ENCODE measurements at regions not wholly inside any gene's neighbourhood (a gene's known extent, or its start where the extent isn't known, plus 50 kb on each side); places are given as distances from the start of the nearest gene placed in this dataset.

DNA sequence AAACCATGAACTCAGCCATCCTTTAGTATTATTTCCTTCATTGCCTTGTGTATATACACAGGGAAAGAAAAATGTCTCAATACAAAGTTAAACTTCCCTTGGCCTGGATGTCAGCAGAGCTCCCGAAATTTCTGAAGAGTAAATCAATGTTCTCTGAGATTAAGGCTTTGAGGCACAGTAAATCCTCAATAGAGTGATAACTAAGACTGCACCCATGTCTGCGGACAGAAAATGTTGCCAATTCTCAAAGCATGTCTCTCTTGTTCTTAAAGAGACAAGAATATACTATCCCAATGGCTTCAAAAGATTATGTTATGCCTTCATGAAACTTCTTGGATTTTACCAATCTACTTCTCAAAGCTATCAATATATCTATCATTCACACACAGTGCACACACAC, 1196.7 kb upstream of the TENM4 start:
- H3K4me1 Mint-ChIP-seq (ENCODE audit: low read depth), result no peaks in the 10 kb centered on the region
- H3K9me3 Mint-ChIP-seq (ENCODE audit: low read depth), result peaks cover 26% of the 10 kb centered on the region
- no peak overlapping the region for H3K4me3 Mint-ChIP-seq
- H3K27ac Mint-ChIP-seq, result no peak overlapping the region
- H3K36me3 Mint-ChIP-seq, result no peaks in the 10 kb centered on the region
- H3K27me3 Mint-ChIP-seq, result no peaks in the 10 kb centered on the region

DNA sequence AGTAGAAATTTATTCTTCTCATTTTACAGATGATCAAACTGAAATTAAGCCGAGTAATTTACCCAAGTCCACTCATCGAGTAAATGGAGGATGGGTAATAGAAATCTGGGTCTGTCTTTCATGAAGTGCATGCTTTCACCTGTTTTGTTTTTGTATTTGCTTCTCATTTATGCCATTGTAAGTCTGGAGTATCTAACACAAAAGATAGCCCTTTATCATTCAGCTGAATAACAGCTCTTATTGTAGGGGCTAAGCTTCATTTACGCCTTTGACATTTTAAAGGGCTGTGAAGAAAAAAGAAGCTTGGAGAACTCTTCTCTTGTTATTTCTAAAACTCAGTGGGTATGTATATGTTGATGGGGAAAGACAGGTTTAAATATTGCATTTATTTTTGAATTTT, 1196.2 kb upstream of the TENM4 start:
- Mint-ChIP-seq H3K27ac (no peak overlapping the region), H3K4me3 (no peak overlapping the region), H3K4me1 (ENCODE audit: low read depth) (no peaks in the 10 kb centered on the region), H3K27me3 (no peaks in the 10 kb centered on the region), H3K36me3 (no peaks in the 10 kb centered on the region), H3K9me3 (ENCODE audit: low read depth) (peaks cover 26% of the 10 kb centered on the region)

DNA sequence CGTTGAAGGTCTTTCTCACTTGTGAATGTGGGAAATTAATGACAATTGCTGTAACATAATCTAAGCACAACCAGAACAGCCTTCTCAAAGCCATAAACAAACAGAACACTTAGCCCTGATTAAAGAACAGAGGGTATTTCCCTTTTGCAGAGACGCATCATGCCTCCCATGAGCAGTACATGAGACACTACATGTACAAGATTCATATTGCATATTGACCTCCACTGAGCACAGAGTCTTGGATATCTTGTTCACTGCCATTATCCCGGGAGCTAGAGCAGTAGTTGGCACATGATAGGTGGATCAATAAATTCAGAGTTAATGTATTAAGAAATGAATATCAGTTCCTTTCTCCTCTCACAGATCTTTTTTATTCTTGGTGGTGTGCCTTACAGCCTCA, 1194.3 kb upstream of the TENM4 start:
- H3K27me3 Mint-ChIP-seq, result no peaks in the 10 kb centered on the region
- peaks cover 22% of the 10 kb centered on the region for H3K9me3 Mint-ChIP-seq (ENCODE audit: low read depth)
- H3K27ac Mint-ChIP-seq, result no peak overlapping the region
- H3K36me3 Mint-ChIP-seq, result no peaks in the 10 kb centered on the region
- no peaks in the 10 kb centered on the region for H3K4me1 Mint-ChIP-seq (ENCODE audit: low read depth)
- no peak overlapping the region for H3K4me3 Mint-ChIP-seq

DNA sequence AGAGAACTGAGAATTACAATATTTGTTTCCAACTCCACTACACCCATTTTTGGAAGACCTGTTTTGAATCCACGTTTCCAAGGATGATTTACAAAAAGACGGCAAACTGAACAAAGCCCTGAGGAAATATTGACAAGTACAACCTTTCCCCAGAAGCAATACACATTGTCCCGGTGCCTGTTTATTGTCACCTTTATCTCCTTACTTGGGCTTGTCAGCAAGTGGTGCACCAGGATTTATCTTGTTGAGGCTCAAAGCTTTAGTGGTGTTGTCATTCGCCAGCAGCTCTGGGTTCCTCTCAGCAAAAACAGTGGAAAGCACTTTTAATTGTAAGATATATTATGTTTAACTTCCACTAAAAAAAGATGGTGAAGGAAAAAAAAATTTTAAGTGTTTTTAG, 1191.9 kb upstream of the TENM4 start:
- Mint-ChIP-seq H3K4me3 (no peak overlapping the region), H3K36me3 (no peaks in the 10 kb centered on the region), H3K4me1 (ENCODE audit: low read depth) (no peaks in the 10 kb centered on the region), H3K27ac (no peak overlapping the region), H3K27me3 (no peaks in the 10 kb centered on the region), H3K9me3 (ENCODE audit: low read depth) (peaks cover 23% of the 10 kb centered on the region)

DNA sequence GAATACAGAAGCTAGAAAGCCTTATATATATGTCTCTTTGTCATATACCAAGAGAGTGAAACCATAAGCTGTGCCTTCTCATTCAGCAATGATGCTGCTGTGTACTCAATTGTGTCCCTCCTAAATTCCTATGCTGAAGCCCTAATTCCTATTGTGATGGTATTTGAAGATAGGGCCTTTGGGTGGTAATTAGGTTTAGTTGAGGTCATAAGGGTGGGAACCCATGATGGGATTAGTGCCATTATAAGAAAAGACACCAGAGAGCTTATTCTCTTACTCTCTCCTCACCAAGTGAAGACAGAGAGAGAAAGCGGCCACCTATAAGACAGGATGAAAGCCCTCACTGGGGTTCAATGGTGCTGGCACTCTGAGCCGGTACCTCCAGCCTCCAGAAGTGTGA, 1191.3 kb upstream of the TENM4 start:
- Mint-ChIP-seq H3K36me3 (no peaks in the 10 kb centered on the region), H3K27ac (no peak overlapping the region), H3K4me3 (no peak overlapping the region), H3K4me1 (ENCODE audit: low read depth) (no peaks in the 10 kb centered on the region), H3K27me3 (no peaks in the 10 kb centered on the region), H3K9me3 (ENCODE audit: low read depth) (peaks cover 25% of the 10 kb centered on the region)

DNA sequence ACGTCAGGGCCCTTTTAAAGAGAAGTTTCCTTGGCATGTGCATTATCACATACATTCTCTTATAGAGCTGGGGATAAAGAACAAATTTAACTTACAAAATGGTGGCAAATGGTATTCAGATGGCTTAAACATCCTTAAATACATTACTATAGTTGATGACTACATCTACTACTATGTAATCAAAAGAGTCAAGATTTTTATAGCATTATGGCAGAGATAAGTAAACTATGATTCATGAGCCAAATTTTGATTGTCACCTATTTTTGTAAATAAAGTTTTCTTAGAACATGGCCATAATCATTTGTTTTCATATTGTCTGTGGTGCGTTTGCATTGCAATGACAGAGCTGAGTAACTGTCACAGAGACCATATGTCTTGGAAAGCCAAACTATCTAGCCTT, 1188.6 kb upstream of the TENM4 start:
- H3K27ac Mint-ChIP-seq, result no peak overlapping the region
- no peaks in the 10 kb centered on the region for H3K36me3 Mint-ChIP-seq
- peaks cover 14% of the 10 kb centered on the region for H3K9me3 Mint-ChIP-seq (ENCODE audit: low read depth)
- H3K27me3 Mint-ChIP-seq, result no peaks in the 10 kb centered on the region
- H3K4me1 Mint-ChIP-seq (ENCODE audit: low read depth), result no peaks in the 10 kb centered on the region
- no peak overlapping the region for H3K4me3 Mint-ChIP-seq

DNA sequence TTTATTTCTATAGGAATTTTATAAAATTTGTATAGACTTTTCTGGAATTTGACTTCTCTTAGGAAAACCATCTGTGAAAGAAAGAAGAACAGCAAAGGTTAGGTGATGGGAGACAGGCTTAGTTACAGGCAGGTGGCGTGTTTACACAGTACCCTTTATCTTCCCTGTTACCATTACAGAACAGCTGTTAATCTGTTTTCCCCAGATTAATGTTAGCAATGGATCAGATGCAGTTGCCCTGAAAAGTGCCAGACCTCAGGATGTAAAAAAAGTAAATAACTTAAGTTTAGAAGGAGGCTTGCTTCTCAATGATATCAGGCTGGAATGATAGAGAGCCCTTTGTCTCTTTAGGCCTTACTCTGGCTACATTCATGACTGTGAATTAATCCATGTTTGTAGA, 1186.5 kb upstream of the TENM4 start:
- Mint-ChIP-seq H3K9me3 (ENCODE audit: low read depth) (peaks cover 14% of the 10 kb centered on the region), H3K27ac (no peak overlapping the region), H3K4me3 (no peak overlapping the region), H3K36me3 (no peaks in the 10 kb centered on the region), H3K27me3 (no peaks in the 10 kb centered on the region), H3K4me1 (ENCODE audit: low read depth) (no peaks in the 10 kb centered on the region)

DNA sequence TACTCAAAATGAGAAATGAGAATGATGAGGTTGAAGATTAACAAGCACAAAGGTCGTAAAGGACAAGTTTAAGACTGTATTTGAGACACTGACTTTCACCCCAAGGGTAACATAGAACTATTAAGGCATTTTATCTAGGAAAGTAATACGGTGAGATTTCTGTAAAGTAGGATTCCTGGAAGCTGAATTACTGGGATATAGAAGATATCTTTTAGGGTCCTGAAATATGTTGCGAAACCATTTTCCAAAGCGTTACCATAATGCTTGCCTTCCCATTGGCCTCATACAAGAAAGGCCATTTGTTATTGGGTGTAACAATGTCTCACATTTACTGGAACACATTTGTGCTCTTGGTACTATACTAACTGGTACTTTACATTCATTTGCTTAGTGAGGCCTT, 1185.9 kb upstream of the TENM4 start:
- Mint-ChIP-seq H3K4me1 (ENCODE audit: low read depth) (no peaks in the 10 kb centered on the region), H3K9me3 (ENCODE audit: low read depth) (peaks cover 14% of the 10 kb centered on the region), H3K27ac (no peak overlapping the region), H3K4me3 (no peak overlapping the region), H3K36me3 (no peaks in the 10 kb centered on the region), H3K27me3 (no peaks in the 10 kb centered on the region)

DNA sequence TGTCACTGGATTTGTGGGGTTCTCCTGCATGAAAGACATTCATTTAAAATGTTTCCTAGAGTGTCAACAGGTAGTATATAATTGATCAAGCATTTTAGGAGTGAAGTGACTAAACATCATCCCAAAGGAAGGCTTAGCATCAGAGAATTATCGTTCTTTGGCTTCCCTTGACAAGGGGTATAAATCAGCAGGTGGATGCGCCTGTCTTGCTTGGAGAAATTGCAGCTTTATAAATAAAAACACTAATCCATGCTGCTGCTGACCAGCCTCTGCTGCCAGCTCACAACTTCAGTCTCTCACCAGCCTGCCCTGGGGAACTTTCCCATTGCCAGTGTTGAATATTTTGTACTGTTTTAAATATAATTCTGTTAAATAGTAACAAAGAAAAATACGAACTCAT, 1184.7 kb upstream of the TENM4 start:
- H3K4me3 Mint-ChIP-seq, result no peak overlapping the region
- H3K36me3 Mint-ChIP-seq, result no peaks in the 10 kb centered on the region
- peaks cover 11% of the 10 kb centered on the region for H3K9me3 Mint-ChIP-seq (ENCODE audit: low read depth)
- no peaks in the 10 kb centered on the region for H3K27me3 Mint-ChIP-seq
- H3K27ac Mint-ChIP-seq, result no peak overlapping the region
- no peaks in the 10 kb centered on the region for H3K4me1 Mint-ChIP-seq (ENCODE audit: low read depth)

DNA sequence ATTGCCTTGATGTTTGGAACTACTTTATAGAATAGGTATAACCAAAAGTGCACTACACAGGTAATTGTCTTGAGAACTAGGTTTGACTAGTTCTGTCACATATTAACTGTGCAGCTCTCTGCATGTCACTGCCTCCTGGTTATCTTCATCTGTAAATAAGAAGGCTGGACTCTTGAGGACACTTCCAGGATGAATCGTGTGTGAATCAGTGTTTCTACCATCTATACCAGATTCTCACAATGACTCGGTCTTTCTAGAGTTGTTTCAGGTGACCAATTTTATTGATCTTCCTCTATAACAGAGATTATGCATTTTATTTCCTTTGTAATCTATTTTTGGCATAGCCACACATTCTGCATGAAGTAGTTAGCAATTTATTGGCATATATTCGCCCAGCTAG, 1181.0 kb upstream of the TENM4 start:
- Mint-ChIP-seq H3K4me1 (ENCODE audit: low read depth) (no peaks in the 10 kb centered on the region), H3K9me3 (ENCODE audit: low read depth) (no peaks in the 10 kb centered on the region), H3K4me3 (no peak overlapping the region), H3K36me3 (no peaks in the 10 kb centered on the region), H3K27me3 (no peaks in the 10 kb centered on the region), H3K27ac (no peak overlapping the region)

DNA sequence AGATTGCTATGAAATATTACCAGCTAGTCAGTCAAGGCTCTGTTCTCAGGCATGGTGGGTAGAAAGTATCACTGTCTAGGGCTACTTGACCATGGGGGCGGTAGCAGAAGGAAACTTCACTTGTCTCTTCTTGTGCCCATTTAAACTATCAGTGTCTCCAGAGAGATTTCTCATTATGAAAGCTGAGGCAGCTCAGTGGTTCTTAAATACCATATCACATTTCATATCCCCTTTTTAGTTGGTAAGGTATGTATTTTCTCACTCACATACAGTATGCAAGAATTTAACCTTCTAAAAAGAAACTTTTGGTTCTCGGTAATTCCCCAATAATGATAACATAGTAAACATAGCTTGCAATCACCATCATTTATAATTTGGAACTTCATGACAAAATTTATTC, 1180.0 kb upstream of the TENM4 start:
- no peak overlapping the region for H3K4me3 Mint-ChIP-seq
- H3K27me3 Mint-ChIP-seq, result no peaks in the 10 kb centered on the region
- H3K27ac Mint-ChIP-seq, result no peak overlapping the region
- no peaks in the 10 kb centered on the region for H3K36me3 Mint-ChIP-seq
- H3K4me1 Mint-ChIP-seq (ENCODE audit: low read depth), result no peaks in the 10 kb centered on the region
- H3K9me3 Mint-ChIP-seq (ENCODE audit: low read depth), result no peaks in the 10 kb centered on the region

DNA sequence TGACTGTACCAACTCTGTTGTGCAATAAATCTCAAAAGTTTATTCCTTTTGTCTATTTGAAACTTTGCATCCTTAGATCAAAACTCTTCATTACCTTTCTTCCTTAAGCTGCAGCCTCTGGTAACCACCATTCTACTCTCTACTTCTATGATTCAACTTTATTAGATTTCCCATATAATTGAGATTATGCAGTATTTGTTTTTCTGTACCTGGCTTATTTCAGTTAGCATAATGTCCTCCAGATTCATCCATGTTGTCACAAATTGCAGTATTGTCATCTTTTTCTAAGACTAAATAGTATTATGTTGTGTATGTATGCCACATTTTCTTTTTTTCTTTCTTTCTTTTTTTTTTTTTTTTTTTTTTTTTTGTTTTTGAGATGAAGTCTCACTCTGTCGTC, 1176.3 kb upstream of the TENM4 start:
- Mint-ChIP-seq H3K36me3 (no peaks in the 10 kb centered on the region), H3K4me1 (ENCODE audit: low read depth) (no peaks in the 10 kb centered on the region), H3K9me3 (ENCODE audit: low read depth) (no peaks in the 10 kb centered on the region), H3K27ac (no peak overlapping the region), H3K4me3 (no peak overlapping the region), H3K27me3 (no peaks in the 10 kb centered on the region)

DNA sequence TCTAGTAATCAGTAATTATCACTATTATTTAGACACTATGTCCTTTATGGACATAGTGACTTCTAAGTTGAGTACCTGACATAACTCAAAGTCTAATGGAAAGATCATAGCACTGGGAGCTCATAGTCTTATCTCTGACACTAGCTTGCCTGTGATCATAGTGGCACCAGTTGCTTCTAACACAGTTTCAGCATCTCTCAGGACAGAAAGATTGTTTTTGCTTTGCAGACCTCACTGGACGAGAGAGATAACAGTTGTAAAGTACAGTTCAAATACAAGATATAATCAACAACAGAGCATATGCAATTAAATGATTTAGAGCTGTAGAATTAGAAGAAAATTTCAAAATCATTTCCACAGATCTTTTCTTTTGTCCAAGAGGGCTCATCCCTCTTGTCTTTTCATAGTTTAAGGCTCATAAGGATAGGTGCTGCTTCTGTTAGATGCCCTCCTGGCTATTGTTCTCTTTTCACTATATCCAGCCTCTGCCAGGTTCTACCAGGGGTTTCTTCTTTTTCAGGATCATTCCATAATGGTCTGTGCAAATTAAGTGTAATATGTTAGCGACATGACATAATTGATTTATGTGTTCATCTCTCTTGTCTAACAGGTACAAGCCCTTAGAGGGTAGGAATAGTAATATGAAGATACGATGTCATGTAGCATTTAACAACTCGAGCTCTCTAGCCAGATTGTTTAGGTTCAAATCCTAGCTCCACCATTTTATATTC, 1175.4 kb upstream of the TENM4 start:
- H3K4me1 Mint-ChIP-seq (ENCODE audit: low read depth), result no peaks in the 10 kb centered on the region
- H3K9me3 Mint-ChIP-seq (ENCODE audit: low read depth), result no peaks in the 10 kb centered on the region
- H3K27me3 Mint-ChIP-seq, result no peaks in the 10 kb centered on the region

DNA sequence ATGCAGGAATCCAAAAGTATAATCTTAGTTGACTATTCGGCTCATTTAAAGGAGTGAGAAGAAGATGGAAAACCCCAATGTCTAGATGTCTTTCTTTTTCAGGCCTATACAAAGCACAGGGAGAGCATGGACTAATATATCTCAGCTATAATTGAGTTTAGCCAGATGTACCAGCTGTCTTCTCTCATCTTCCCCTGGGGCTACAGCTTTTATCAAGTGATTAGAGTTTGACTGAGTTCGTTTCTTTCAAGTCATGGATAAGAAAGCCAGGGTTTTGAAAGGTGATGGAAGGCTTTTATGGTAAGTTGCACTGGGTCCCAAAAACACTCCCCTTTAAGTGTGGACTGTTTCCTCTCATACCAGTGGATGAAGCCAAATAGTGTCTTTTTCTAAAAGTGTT, 1172.8 kb upstream of the TENM4 start:
- no peaks in the 10 kb centered on the region for H3K27me3 Mint-ChIP-seq
- H3K9me3 Mint-ChIP-seq (ENCODE audit: low read depth), result no peaks in the 10 kb centered on the region
- H3K4me3 Mint-ChIP-seq, result no peak overlapping the region
- no peaks in the 10 kb centered on the region for H3K4me1 Mint-ChIP-seq (ENCODE audit: low read depth)
- H3K36me3 Mint-ChIP-seq, result no peaks in the 10 kb centered on the region
- H3K27ac Mint-ChIP-seq, result no peak overlapping the region

More for the DNA sequence above, 1175.4 kb upstream of the TENM4 start:
- H3K27ac Mint-ChIP-seq, result no peak overlapping the region
- no peak overlapping the region for H3K4me3 Mint-ChIP-seq
- H3K36me3 Mint-ChIP-seq, result no peaks in the 10 kb centered on the region

DNA sequence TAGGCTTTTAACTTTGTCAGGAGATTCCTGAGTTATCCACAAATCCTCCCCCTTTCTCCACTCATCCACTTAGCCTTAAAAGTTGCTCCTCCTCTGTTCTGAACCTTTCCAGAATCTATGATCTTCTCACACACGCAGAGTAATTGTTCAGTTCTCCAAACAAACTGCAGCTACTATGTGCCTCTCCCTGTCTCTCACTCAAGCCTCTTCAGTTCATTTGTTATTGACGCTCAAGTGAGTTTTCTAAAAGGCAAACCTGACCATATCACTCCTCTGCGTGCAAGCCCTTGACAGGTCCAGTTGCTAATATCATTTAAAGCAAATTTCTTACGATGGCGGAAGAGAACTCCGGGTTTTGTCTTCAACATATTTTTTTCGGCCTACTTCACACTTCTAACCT, 1169.7 kb upstream of the TENM4 start:
- H3K27me3 Mint-ChIP-seq, result no peaks in the 10 kb centered on the region
- H3K36me3 Mint-ChIP-seq, result no peaks in the 10 kb centered on the region
- H3K4me1 Mint-ChIP-seq (ENCODE audit: low read depth), result no peaks in the 10 kb centered on the region
- H3K4me3 Mint-ChIP-seq, result no peak overlapping the region
- H3K27ac Mint-ChIP-seq, result no peak overlapping the region
- no peaks in the 10 kb centered on the region for H3K9me3 Mint-ChIP-seq (ENCODE audit: low read depth)

DNA sequence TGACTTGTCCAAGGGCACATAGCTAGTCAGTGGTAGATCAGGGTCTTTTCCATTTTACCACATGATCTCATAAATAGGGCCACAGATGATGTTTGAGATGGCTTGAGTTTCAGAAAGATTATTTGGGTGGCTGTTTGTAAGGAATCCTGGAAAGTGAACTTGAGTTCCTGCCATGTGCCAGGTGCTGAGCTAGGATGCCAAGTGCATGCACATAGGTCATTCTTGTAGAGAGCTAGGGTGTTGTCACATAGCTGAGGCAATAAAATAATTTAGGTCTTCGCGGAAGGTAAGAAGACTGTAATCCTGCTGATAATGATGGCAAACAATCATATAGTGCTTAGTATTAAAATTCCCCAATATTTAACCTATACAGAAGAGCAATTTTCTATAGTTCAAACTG, 1162.6 kb upstream of the TENM4 start:
- H3K36me3 Mint-ChIP-seq, result no peaks in the 10 kb centered on the region
- H3K27ac Mint-ChIP-seq, result no peak overlapping the region
- no peaks in the 10 kb centered on the region for H3K27me3 Mint-ChIP-seq
- H3K4me3 Mint-ChIP-seq, result no peak overlapping the region
- no peaks in the 10 kb centered on the region for H3K4me1 Mint-ChIP-seq (ENCODE audit: low read depth)
- H3K9me3 Mint-ChIP-seq (ENCODE audit: low read depth), result peaks cover 5% of the 10 kb centered on the region
